ENCODE measurements at regions not wholly inside any gene's neighbourhood (a gene's known extent, or its start where the extent isn't known, plus 50 kb on each side); places are given as distances from the start of the nearest gene placed in this dataset.

- no peak for FAIRE-seq
- DNase-seq (ENCODE audit: insufficient read length, low spot score): no peak
Observed at GRCh38 chr16:76897816-76898215, 293.2 kb upstream of the MON1B start.

GRCh38 chr16:76899767-76900166 is 291.2 kb upstream of the MON1B start:
- FAIRE-seq: no peak
- DNase-seq (ENCODE audit: insufficient read length, low spot score): no peak

GRCh38 chr16:76900285-76901263 is 290.4 kb upstream of the MON1B start:
- DNase-seq (ENCODE audit: insufficient read length, low spot score) (no peak), FAIRE-seq (no peak)

- FAIRE-seq (peak; percentile 31), DNase-seq (ENCODE audit: insufficient read length, low spot score) (no peak)
Observed at GRCh38 chr16:76906552-76906951, 284.4 kb upstream of the MON1B start.

GRCh38 chr16:76910931-76911330 is 280.1 kb upstream of the MON1B start:
- FAIRE-seq (no peak), DNase-seq (ENCODE audit: insufficient read length, low spot score) (no peak)

- FAIRE-seq (no peak), DNase-seq (ENCODE audit: insufficient read length, low spot score) (no peak)
Observed at GRCh38 chr16:76913046-76913445, 277.9 kb upstream of the MON1B start.

GRCh38 chr16:76926042-76926441 is 264.9 kb upstream of the MON1B start:
- DNase-seq (ENCODE audit: insufficient read length, low spot score) (no peak), FAIRE-seq (no peak)

GRCh38 chr16:76926595-76926994 is 264.4 kb upstream of the MON1B start:
- DNase-seq (ENCODE audit: insufficient read length, low spot score) (no peak), FAIRE-seq (no peak)

GRCh38 chr16:76931186-76931585 is 259.8 kb upstream of the MON1B start:
- no peak for DNase-seq (ENCODE audit: insufficient read length, low spot score)
- no peak for FAIRE-seq

GRCh38 chr16:76932541-76933211 is 258.3 kb upstream of the MON1B start:
- no peak for FAIRE-seq
- DNase-seq (ENCODE audit: insufficient read length, low spot score): no peak

GRCh38 chr16:76940251-76940650 is 250.7 kb upstream of the MON1B start:
- DNase-seq (ENCODE audit: insufficient read length, low spot score): no peak
- FAIRE-seq: no peak

- no peak for FAIRE-seq
- DNase-seq (ENCODE audit: insufficient read length, low spot score): no peak
Observed at GRCh38 chr16:76941113-76941512, 249.9 kb upstream of the MON1B start.

GRCh38 chr16:76942089-76942488 is 248.9 kb upstream of the MON1B start:
- no peak for FAIRE-seq
- no peak for DNase-seq (ENCODE audit: insufficient read length, low spot score)

GRCh38 chr16:76943921-76944320 is 247.1 kb upstream of the MON1B start:
- no peak for DNase-seq (ENCODE audit: insufficient read length, low spot score)
- no peak for FAIRE-seq

- DNase-seq (ENCODE audit: insufficient read length, low spot score) (no peak), FAIRE-seq (no peak)
Observed at GRCh38 chr16:76946879-76947278, 244.1 kb upstream of the MON1B start.

- FAIRE-seq (no peak), DNase-seq (ENCODE audit: insufficient read length, low spot score) (no peak)
Observed at GRCh38 chr16:76947749-76948148, 243.2 kb upstream of the MON1B start.

- FAIRE-seq: no peak
- no peak for DNase-seq (ENCODE audit: insufficient read length, low spot score)
Observed at GRCh38 chr16:76955629-76956028, 235.4 kb upstream of the MON1B start.

- FAIRE-seq (no peak), DNase-seq (ENCODE audit: insufficient read length, low spot score) (no peak)
Observed at GRCh38 chr16:76956394-76956793, 234.6 kb upstream of the MON1B start.

GRCh38 chr16:76956841-76957240 is 234.1 kb upstream of the MON1B start:
- no peak for DNase-seq (ENCODE audit: insufficient read length, low spot score)
- no peak for FAIRE-seq

- no peak for DNase-seq (ENCODE audit: insufficient read length, low spot score)
- FAIRE-seq: no peak
Observed at GRCh38 chr16:76959166-76959565, 231.8 kb upstream of the MON1B start.

- FAIRE-seq (no peak), DNase-seq (ENCODE audit: insufficient read length, low spot score) (no peak)
Observed at GRCh38 chr16:76963614-76964315, 227.2 kb upstream of the MON1B start.
